Tibial nerve (tissue), 4 donors: ENCODE measurements at regions not wholly inside any gene's neighbourhood (a gene's known extent, or its start where the extent isn't known, plus 50 kb on each side); places are given as distances from the start of the nearest gene placed in this dataset.
A peak's percentile ranks its signal among the peaks of the same experiment; 100 is the strongest.

Experiments
- DNase-seq, 2 donors: peaks; one replicate each; pipeline ENCODE4 v3.0.0-alpha.2; 2019; ENCODE audit warnings: low spot score in 2 of 2
- H3K27ac ChIP-seq, 4 donors: fragments of 200-600 bp; sonication (generic) in 3 of 4; one replicate each; pipeline ENCODE4 v1.5.1; 2017 to 2019; ENCODE audit warnings: mild to moderate bottlenecking in 1 of 4
- H3K27me3 ChIP-seq, 2 donors: fragments of 200-600 bp; sonication (generic) in 1 of 2; one replicate each; pipeline versions ENCODE4 v1.5.1 to v1.6.0; 2017 to 2019
- H3K36me3 ChIP-seq, 3 donors: fragments of 200-600 bp; sonication (generic); one replicate each; pipeline ENCODE4 v1.5.1; 2018 to 2019
- H3K4me1 ChIP-seq, 4 donors: fragments of 200-600 bp; sonication (generic) in 3 of 4; one replicate each; pipeline ENCODE4 v1.5.1; 2017 to 2019
- H3K4me3 ChIP-seq, 4 donors: fragments of 200-600 bp; sonication (generic) in 3 of 4; one replicate each; pipeline ENCODE4 v1.5.1; 2017 to 2019; ENCODE audit warnings: mild to moderate bottlenecking in 1 of 4, moderate library complexity in 1 of 4
- H3K9me3 ChIP-seq, 4 donors: fragments of 200-600 bp; sonication (generic) in 3 of 4; one replicate each; pipeline ENCODE4 v1.5.1; 2017 to 2019
- EP300 ChIP-seq, 2 donors: sonication (generic); formaldehyde crosslinking; IDR thresholded peaks; one replicate each; pipeline ENCODE4 v1.6.1; 2017; ENCODE audit warnings: antibody characterized with exemption in 2 of 2, mild to moderate bottlenecking in 1 of 2
- POLR2A ChIP-seq, 2 donors: fragments of 450-650 bp; IDR thresholded peaks; one replicate each; pipeline ENCODE4 v1.6.1; 2017; ENCODE audit warnings: antibody characterized with exemption in 2 of 2, mild to moderate bottlenecking in 2 of 2, moderate library complexity in 2 of 2
- WGBS, 2 donors: methylation state at CpG; one replicate each; pipeline ENCODE4 v1.1.5; 2018; 5-methylcytosine and 5-hydroxymethylcytosine counted together
- TF ChIP-seq, protein P1 (sequence below), 5 experiments: fragments of 200-600 bp in 3 of 5; fragments of 450-650 bp in 2 of 5; sonication (generic) in 3 of 5; IDR thresholded peaks; one replicate each; pipeline ENCODE4 v1.5.1; 2016 to 2019; ENCODE audit warnings: antibody characterized with exemption in 5 of 5, mild to moderate bottlenecking in 3 of 5, moderate library complexity in 2 of 5

DNA sequence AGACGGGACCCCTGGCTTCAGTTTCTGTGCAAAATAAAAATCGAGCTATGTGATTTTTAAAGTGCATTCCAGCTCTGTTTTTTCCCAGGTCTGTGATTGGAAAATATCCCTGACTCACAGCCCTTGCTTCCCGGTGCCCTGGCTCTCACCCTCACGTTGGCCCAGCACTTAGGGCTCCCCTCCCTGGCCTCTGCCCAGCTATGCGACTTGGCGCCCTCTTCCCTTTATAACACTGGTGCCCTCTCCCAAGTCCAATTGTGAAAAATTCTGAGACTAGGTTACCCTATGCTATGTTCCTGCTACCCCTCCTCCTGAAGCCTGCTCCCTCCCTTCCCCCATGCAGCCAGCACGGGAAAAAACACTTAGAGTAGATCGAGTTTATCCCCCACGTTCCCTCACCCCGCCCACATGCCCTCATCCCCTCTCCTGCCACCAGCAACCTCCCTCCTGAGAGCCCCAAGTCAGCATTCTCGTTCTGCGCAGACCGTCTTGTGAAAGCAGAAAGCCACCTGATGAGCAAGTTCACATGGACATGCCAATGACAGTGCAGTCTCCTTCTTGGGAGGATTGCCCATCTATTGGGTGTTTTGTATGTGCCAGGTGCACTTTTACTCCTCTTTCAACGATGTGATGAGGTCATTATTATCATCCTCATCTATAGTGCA lies 228.8 kb downstream of the VAPA start:
- no peak for DNase-seq
- peak overlapping the region in 1 of 4 donors; percentile 54 for H3K27ac ChIP-seq

DNA sequence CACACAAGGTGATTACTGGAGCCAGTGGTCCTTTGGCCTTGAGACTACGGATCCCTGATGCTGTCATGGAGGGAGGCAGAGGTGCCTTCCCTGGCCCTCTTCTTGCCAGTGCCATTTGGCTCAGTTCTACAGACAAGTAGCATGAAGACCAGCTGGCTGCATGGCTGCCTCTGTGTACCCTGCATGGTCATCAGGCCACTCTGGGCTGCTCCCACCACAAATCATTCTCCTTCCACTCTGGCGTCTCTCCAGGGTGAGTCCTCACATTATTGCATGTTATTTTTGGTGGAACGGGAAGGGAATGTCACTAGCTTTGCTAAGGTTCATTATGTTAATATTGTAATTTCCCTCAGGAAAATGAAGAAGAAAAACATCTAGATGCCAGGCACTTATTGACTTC lies 229.8 kb downstream of the VAPA start:
- 51 to 58% methylated on average over 3 of the region's 3 CpGs for WGBS, 2 donors
- TF ChIP-seq, protein P1, sequence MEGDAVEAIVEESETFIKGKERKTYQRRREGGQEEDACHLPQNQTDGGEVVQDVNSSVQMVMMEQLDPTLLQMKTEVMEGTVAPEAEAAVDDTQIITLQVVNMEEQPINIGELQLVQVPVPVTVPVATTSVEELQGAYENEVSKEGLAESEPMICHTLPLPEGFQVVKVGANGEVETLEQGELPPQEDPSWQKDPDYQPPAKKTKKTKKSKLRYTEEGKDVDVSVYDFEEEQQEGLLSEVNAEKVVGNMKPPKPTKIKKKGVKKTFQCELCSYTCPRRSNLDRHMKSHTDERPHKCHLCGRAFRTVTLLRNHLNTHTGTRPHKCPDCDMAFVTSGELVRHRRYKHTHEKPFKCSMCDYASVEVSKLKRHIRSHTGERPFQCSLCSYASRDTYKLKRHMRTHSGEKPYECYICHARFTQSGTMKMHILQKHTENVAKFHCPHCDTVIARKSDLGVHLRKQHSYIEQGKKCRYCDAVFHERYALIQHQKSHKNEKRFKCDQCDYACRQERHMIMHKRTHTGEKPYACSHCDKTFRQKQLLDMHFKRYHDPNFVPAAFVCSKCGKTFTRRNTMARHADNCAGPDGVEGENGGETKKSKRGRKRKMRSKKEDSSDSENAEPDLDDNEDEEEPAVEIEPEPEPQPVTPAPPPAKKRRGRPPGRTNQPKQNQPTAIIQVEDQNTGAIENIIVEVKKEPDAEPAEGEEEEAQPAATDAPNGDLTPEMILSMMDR (IDR thresholded peaks at IDR 0.05), result no peak
- no peak for TF ChIP-seq POLR2A (IDR thresholded peaks at IDR 0.05)
- no peak for TF ChIP-seq EP300 (IDR thresholded peaks at IDR 0.05)
- peaks cover 0 to 34% (median 8%) of the 10 kb centered on the region in 4 donors for H3K4me1 ChIP-seq
- DNase-seq, result no peak
- H3K27me3 ChIP-seq, result no peaks in the 10 kb centered on the region
- H3K4me3 ChIP-seq, result no peak overlapping the region
- no peaks in the 10 kb centered on the region for H3K36me3 ChIP-seq
- H3K27ac ChIP-seq, result peak overlapping the region in 1 of 4 donors; percentile 29
- no peaks in the 10 kb centered on the region for H3K9me3 ChIP-seq

More for the DNA sequence above, 228.8 kb downstream of the VAPA start:
- Histone ChIP-seq H3K36me3 (no peaks in the 10 kb centered on the region), H3K4me3 (no peak overlapping the region), H3K9me3 (no peaks in the 10 kb centered on the region), H3K4me1 (peaks cover 0 to 34% (median 8%) of the 10 kb centered on the region in 4 donors), H3K27me3 (no peaks in the 10 kb centered on the region)
- no peak for TF ChIP-seq POLR2A (IDR thresholded peaks at IDR 0.05)
- TF ChIP-seq, protein P1 (IDR thresholded peaks at IDR 0.05), result no peak
- no peak for TF ChIP-seq EP300 (IDR thresholded peaks at IDR 0.05)
- WGBS, 2 donors, result 40 to 46% methylated on average over 13 to 14 of the region's 14 CpGs

DNA sequence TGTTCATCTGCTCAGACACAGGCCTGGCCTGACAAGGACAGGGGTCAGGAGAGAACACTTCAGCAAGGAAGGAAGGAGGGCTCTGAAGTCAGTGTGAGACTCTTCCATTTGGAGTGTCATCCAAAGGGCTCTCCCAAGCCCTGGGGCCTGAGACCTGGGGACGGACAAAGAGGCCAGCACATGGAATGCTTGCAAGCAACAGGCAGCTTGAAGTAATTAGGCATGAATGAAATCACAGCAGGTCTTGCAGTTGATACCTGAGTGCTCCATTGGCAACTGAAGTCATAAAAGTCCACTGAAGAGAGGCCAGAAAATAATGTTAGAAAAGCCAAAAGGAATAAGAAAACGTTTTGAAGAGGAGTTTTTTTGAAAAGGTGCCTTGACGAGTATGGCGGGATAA lies 231.7 kb downstream of the VAPA start:
- no peaks in the 10 kb centered on the region for H3K27me3 ChIP-seq
- WGBS, 2 donors, result 74 to 77% methylated on average over 4 of the region's 4 CpGs
- no peak overlapping the region for H3K27ac ChIP-seq
- no peaks in the 10 kb centered on the region for H3K9me3 ChIP-seq
- no peak for TF ChIP-seq POLR2A (IDR thresholded peaks at IDR 0.05)
- TF ChIP-seq EP300 (IDR thresholded peaks at IDR 0.05), result no peak
- TF ChIP-seq, protein P1 (IDR thresholded peaks at IDR 0.05), result no peak
- DNase-seq, result no peak
- no peak overlapping the region for H3K4me3 ChIP-seq
- no peaks in the 10 kb centered on the region for H3K36me3 ChIP-seq
- peaks cover 0 to 34% (median 8%) of the 10 kb centered on the region in 4 donors for H3K4me1 ChIP-seq

DNA sequence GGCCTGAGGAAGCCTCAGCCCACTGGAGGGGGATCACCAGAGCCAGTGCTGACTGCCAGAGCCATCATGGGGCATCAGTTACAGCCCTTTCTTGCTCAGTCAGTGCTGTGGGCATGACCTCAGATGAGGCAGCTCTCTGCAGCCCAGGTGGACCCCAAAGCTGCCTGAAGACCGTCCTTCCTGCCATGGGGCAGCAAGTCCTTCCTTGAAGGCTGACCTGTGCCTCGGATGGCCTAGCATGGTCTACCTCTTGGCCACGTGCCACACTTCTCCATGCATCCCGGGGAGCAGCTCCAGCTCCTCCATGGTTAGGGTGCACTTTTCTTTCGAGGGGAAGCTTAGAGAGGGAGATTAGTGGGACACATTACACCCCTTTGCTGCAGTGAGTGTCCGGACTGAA lies 233.4 kb downstream of the VAPA start:
- DNase-seq, result no peak
- H3K27ac ChIP-seq, result no peak overlapping the region
- peaks cover 0 to 18% (median 2%) of the 10 kb centered on the region in 4 donors for H3K4me1 ChIP-seq
- no peak for TF ChIP-seq EP300 (IDR thresholded peaks at IDR 0.05)
- no peak for TF ChIP-seq POLR2A (IDR thresholded peaks at IDR 0.05)
- TF ChIP-seq, protein P1 (IDR thresholded peaks at IDR 0.05), result no peak
- WGBS, 2 donors, result 92 to 100% methylated on average over 6 of the region's 6 CpGs
- H3K4me3 ChIP-seq, result no peak overlapping the region
- no peaks in the 10 kb centered on the region for H3K27me3 ChIP-seq
- H3K36me3 ChIP-seq, result no peaks in the 10 kb centered on the region
- H3K9me3 ChIP-seq, result no peaks in the 10 kb centered on the region

DNA sequence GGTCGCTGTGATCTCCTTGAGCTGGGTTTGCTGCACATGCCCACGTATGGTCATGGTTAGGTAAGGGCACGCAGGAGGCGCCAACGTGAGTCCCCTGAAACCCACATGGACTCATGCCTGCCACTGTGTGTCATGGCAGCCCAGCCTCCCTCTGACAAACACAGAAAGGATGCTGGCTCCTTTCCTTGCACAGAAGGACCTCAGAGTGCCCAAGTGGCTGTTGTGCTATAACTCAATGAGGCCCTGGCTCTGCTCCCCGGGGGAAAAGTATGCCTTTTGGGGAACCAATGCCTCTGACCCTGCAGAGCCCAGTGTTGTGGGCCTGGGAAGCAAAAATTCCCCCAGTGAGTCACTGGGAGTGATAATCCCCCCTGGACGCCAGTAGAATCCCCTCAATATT lies 233.9 kb downstream of the VAPA start:
- Histone ChIP-seq H3K36me3 (no peaks in the 10 kb centered on the region), H3K4me3 (no peak overlapping the region), H3K9me3 (no peaks in the 10 kb centered on the region), H3K4me1 (peaks cover 0 to 13% (median 0%) of the 10 kb centered on the region in 4 donors), H3K27ac (no peak overlapping the region), H3K27me3 (no peaks in the 10 kb centered on the region)
- TF ChIP-seq POLR2A (IDR thresholded peaks at IDR 0.05) (no peak), EP300 (IDR thresholded peaks at IDR 0.05) (no peak)
- TF ChIP-seq, protein P1 (IDR thresholded peaks at IDR 0.05), result no peak
- WGBS, 2 donors, result 92 to 95% methylated on average over 6 to 7 of the region's 7 CpGs
- no peak for DNase-seq
